GM19238 (cell line): ENCODE measurements at regions not wholly inside any gene's neighbourhood (a gene's known extent, or its start where the extent isn't known, plus 50 kb on each side); places are given as distances from the start of the nearest gene placed in this dataset.
"Not testable (repeated sequence)": the region's sequence is repeated elsewhere in the genome, so short reads cannot be mapped to it uniquely, and the experiment has no call there.

Source experiments
- DNase-seq: peaks from one replicate; pipeline ENCODE4 v3.0.0; 2011; ENCODE audit warnings: low spot score; ENCODE audit not compliant: insufficient read length

DNA sequence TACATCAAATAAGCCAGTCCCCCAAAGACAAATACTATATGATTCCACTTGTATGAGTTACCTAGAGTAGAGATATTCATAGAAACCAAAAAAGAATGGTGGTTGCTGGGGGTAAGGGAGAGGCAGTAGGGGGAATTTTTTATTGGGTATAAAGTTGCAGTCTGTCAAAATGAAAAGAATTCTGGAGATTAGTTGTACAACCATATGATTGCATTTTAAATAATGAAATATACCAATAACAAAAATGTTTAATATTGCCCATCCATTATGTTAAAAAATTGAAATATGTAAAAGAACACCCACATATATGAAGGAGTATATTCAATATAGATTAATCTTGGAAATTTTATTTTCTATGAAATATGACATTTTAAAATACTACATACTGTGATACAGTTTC is 1383.5 kb downstream of the FSCB start:
- no peak for DNase-seq

DNA sequence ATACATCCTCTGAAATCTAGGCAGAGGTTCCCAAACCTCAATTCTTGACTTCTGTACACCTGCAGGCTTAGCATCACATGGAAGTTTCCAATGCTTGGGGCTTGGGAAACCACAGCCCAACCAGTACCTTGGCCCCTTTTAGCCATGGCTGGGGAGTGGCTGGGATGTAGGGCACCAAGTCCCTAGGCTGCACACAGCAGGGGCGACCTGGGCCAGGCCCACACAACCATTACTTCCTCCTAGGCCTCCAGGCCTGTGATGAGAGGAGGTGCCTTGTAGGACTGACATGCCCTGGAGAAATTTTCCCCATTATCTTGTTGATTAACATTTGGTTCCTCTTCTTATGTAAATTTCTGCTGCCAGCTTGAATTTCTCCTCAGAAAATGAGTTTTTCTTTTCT is 1387.4 kb downstream of the FSCB start:
- DNase-seq = no peak

DNA sequence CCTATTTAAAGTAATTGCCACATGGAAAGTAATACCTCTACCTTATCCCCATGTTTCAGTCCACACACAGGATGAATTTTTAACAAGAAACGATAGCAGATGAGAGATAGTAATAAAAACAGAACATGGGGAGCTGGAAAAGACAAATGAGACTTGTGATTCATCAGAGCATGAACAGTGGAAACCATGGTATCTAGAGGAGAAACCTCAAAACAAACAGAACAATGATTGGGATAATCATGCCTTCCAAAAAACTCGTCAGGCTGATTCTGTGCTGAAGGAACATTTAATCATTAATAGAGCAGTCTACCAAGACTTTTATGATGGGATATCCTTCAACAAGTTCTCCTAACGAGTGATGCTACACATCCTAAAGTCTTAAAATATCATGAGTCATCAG is 1390.7 kb downstream of the FSCB start:
- DNase-seq = no peak

DNA sequence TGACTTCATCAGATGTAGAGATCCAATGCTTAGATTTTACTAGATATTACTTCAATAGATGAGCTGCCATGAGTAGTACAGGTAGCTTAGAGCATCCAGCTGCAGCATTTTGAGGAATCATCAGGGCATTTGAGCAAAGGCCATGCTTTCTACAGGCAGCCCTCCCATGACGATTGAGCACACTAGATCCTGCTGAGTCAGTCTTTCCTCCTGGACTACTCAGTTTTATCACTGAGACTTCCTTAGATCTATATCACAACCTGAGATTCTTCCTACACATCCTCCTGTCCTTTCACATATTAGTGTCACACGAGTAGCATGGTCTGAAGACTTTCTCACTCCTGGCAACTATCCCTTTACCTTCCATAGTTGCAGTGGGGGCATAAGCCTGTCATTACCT is 1401.8 kb downstream of the FSCB start:
- no peak for DNase-seq

DNA sequence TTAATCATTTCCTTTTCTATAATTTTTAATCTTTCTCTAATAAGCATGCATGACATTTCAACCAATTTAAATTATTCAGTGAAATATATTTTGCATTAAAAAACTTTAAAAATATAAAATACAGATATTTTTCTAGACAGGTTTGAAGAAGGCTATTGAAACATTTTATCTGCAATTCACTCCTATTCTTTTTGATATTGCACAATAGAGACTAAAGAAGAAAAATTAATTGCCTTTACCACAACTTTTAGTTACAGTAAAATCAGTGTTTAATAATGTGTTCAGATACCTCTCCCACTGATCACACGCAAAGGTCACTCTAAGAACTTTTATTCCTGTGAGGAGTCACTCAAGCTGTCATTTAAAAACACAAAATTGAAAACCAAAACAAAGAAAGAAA is 1416.7 kb downstream of the FSCB start:
- DNase-seq = no peak

DNA sequence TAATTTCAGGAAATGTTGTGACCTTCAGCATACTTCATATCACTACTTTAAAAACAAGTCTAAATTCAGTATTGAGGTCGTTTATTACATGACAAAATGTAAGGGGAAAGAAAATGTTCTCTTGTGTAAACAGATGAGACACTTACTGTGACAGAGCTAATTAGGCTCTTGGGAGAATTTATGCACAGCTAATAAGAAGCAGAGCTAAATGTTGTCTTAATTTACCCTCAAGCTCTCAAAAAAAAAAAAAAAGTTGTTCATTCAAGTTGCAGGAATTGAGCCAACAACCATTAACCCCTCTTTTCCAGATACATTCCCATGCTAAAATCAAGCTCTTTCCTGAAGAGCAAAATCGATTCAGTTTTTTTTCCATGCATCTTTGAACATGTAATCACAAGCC is 1419.4 kb downstream of the FSCB start:
- no peak for DNase-seq

DNA sequence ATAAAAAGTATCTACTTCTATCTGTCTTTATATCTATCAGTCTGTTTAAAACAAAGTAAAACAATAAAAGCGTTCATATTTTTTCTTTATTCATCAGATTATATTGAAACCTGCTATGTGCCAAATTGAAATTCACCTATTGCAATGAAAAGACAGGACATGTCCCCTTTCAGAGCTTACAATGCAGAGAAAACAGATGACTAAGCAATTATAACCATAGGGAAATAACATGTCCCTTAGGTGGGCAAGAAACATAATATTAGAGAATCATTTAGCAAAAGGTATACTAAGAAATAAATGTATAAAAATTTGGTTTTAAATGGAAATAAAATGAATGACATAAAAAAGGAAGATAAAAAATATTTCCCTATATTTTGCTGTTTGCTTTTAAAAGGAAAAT is 1421.3 kb downstream of the FSCB start:
- DNase-seq = no peak

DNA sequence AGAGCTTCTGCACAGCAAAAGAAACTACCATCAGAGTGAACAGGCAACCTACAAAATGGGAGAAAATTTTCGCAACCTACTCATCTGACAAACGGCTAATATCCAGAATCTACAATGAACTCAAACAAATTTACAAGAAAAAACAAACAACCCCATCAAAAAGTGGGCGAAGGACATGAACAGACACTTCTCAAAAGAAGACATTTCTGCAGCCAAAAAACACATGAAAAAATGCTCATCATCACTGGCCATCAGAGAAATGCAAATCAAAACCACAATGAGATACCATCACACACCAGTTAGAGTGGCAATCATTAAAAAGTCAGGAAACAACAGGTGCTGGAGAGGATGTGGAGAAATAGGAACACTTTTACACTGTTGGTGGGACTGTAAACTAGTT is 1439.7 kb downstream of the FSCB start:
- DNase-seq = not testable (repeated sequence)

DNA sequence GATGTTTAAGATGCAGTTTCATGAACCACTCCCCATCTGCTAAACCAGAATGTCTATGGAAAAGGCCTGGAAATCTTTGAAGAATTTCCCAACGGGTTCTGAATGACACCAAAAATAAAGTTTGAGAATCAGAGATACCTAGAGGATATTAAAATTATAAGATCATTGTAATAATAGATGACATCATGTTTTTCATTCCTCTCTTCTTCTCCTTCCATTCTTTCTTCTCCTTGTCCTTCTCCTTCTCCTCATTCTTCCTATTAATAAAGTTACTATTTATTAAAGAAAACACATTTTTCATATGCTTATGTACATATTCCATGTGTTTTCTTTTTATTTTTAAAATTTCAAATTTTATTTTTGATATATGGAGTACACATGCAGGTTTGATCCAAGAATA is 1449.4 kb downstream of the LRFN5 start:
- no peak for DNase-seq

DNA sequence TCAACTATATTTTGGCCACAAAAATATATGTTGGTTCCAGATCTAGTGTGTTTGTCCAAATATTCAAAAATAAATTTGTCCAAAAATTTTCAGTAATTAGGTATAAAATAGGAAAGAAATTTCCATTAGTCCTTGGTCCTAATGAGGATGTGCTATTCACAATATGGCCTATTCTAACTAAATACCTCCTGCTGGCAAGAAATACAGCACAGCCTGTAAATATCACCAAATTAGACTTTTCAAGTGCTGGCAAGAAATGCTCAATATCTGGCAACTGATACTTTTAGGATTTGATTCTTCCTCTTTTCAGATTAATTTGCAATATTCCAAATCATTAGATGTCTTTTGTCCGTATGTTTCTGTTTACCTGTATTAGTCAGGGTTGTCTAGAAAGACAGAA is 1446.2 kb downstream of the LRFN5 start:
- no peak for DNase-seq

DNA sequence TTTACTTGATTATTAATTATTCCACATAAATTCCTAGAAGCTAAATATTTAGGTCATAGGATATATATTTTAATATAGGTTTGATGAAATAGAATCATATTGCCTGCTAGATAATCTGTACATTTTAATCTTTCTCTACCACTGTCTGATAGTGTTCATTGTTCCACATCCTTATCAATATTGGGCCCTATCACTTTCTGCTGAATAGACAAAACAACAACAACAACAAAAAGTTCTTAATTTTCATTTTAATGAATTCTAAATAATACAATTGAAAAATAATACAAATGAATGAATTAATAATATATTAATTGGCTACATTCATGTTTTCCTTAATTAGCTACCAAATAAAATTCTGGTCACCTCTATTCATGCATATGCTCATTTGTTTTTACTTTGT is 1437.2 kb downstream of the LRFN5 start:
- no peak for DNase-seq

DNA sequence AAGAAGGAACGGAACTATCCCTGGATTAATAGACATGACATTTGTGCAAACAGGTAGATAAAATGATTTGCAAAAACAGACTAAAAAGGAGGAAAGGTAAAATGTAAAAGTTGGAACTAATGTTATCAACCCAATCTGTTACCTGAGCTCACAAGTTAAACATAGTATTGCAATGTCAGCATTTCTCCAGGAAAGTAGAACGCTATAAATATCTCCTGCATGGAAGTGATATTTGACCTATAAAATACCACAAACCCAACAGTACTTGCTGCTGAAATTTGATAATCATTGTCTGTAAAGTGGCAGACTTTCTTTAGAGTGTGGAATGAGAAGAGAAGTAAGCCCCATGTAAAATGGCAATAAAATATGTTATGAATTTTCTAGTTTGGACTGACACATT is 1435.7 kb downstream of the LRFN5 start:
- no peak for DNase-seq

DNA sequence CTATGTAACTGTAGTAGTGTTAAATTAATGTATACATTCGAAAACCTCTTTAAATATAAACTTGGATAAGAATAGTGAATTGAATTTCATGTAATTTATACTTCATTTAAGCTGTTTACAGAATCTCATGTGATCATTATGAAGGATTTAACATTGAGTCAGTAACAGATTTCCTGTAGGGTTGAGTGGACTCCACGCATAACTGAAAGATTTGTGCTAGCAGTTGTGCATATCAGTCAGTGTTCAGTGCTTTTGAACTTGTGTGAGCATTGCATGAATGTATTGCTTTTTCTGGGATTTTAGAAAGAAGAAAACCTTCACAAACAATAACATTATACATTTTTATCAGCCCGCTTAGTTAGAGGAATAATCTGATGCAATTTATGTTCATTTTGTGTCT is 1435.3 kb downstream of the LRFN5 start:
- no peak for DNase-seq

DNA sequence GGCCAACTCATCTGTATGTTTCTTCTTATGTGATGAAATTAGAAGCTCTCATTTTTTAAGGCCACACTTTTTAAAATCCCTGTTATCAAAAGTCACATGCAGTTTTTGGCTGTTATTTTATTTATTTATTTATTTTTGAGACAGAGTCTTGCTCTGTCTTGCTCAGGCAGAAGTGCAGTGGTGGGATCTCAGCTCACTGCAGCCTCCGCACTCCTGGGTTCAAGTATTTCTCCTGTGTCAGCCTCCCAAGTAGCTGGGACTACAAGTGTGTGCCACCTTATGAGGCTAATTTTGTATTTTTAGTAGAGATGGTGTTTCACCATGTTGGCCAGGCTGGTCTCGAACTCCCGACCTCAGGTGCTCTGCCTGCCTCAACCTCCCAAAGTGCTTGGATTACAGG is 1434.5 kb downstream of the LRFN5 start:
- DNase-seq = no peak

DNA sequence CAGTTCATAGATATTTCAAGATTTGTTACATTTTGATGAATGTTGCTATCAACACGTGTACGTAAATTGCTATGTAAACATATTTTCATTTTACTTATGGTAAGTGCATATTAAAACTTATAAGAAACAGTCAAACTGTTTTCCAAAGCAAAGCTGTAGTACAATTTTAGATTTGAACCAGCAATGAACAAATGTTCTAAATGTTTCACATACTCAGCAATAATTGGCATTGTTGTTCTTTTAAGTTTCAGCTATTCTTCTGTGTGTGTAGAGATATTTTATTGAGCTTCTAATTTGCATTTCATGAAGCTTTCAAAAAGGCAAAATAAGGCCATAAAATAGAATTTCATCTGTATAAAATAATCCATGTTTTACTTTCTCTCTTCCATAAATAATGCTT is 1433.2 kb downstream of the LRFN5 start:
- DNase-seq = no peak

DNA sequence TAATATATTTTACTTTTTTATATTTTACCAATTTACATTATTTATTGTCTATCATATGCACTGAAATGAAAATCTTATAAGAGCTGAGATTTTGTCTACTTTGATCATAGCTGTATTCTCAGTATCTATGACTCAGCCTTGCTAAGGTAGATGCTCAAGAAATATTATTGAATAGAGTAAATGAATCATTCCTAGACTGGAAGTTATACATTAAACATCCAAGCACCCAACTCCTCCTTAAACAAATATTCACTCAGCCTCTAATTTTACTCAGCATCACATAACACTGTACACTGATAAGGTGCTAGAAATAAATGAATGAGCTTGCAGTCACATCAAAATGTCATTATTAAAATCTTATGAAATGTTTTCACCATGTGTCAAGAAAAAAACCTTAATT is 1424.9 kb downstream of the LRFN5 start:
- DNase-seq = no peak

DNA sequence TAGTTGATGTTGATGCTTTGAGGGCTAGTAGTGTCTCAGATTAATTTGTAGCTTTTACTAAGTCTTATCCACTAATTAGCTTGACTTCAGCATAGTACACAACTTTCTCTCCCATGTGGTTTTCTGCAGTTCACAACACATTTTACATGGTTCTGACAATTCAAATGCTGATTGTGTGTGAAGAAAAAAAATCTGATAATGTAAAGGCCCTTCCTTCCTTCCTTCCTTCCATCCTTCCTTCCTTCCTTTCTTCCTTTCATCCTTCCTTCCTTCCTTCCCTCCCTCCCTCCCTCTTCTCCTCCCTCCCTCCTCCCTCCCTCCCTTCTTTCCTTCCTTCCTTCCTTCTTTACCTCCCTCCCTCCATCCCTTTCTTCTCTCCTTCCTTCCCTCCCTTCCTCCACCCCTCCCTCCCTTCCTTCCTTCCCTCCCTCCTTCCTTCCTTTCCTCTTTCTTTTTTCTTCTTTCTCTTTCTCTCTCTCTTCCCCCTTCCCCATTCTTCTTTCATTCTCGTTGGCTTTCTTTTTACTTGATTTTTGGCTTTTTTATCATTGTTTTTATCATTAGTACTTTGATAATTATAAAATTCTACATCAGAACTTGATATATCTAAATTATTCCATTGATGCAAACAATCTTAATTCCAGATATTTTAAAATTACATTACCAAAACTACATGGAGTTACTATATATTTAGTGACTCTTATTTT is 1415.6 kb downstream of the LRFN5 start:
- DNase-seq = no peak

DNA sequence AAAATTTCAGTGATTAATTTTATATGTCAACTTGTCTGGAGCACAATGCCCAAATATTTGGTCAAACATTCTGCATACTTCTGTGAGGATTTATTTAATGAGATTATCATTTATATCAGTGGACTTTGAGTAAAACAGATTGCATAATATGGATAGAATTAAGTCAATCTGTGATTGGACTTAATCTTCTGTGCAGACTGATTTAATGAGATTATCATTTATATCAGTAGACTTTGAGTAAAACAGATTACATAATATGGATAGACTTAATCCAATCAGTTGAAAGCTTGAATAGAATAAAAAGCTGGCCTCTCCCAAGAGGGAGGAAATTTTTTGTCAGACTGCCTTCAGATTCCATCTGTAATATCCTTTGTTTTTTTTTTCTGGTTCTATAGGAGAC is 1413.2 kb downstream of the LRFN5 start:
- no peak for DNase-seq

DNA sequence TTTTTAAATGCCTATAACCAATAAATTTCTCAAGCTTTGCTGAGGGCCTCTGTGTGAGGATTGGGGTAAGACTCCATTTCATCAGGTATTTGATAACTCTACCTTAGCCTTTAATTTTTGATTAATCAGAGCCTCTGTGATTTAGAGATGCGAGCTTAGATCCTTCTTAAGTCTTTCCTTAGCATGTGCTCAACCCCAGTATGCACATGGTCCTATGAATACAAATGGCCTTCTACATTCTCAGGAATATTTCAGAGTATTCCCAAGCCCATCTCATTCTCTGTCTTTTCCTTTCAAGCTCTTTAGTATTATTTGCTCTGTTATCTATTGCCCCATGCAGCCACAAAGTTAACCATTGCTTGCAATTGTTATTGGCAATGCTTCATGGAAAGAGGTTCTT is 1407.7 kb downstream of the LRFN5 start:
- no peak for DNase-seq

DNA sequence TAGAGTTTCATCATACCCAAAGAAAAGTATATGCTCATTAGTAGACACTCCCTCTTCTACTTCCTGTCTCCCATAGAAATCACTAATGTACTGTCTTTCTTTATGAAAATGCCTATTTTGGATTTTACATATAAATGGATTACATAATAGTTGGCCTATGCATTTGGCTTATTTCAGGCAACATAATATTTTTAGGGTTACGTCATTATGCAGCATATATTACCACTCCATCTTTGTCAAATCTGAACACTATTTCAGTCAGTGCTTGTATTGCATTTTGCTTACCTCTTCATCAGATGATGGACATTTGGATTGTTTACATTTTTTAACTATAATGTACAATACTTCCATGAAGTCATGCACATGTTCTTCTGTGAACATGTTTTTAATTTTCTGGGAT is 1406.1 kb downstream of the LRFN5 start:
- DNase-seq = no peak

DNA sequence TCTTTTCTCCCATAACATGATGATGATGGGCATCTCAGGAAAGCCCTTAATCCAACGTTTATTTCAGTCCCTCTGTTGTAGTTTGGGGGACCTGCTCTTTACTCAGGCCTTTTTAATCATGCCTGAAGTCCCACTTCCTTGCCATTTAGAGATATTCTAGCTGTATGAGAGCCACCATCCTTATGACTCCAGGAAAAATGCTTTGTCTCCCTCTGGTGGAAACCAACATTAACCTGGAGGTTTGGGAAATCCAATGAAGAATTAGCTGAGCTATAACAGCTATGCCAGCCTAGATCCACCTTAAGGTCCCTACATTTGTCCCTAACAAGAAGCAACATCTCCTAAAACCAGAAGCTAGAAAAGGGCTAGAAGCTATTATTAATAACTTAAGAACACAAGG is 1399.1 kb downstream of the LRFN5 start:
- DNase-seq = no peak

DNA sequence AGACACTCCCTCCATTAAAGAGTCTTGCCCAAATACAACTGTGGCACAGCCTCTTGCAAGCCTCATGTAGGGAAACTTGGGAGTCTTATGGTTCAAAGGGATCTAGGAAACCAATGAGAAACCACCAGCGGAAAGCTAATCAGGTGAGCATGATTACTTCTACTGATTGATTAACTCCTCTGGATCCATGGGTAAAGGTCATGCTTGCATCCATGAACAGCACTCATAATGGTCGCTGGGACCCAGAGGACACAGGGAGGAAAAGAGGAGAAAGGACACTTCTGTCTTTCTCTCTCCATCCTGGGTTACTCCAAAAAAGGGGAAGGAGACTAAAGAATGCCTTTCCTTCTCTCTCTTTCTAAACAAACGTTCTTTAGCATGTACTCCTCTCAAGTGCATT is 1397.2 kb downstream of the LRFN5 start:
- no peak for DNase-seq

DNA sequence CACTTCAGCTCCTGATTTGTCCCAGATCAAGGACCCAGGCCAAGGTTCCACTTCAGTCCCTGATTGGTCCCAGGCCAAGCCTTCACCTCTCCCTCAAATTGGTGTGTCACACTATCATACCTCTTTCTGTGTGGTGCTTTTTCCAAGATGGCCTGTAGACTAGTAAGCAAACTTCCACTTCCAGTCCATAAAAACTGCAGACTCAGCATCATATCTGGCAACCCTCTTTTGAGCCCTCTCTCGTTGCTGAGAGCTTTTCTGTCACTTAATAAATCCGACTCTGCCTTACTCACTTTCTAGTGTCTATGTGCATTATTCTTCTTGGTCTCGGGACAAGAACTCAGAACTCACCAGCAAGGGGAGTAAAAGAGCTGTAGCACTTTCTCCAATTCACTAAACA is 1395.1 kb downstream of the LRFN5 start:
- no peak for DNase-seq
